GM23338 (cell line): ENCODE measurements at regions not wholly inside any gene's neighbourhood (a gene's known extent, or its start where the extent isn't known, plus 50 kb on each side); places are given as distances from the start of the nearest gene placed in this dataset.
A peak's percentile ranks its signal among the peaks of the same experiment; 100 is the strongest.

Experiments
- ATAC-seq: fragments of 200-7000 bp; cut with Tn5 transposase; 3 replicates; pipeline ENCODE4 v1.9.1; 2020
- DNase-seq: peaks from one replicate; pipeline ENCODE4 v3.0.0-alpha.2; 2015; ENCODE audit warnings: low spot score
- H2AFZ ChIP-seq: fragments of 200-600 bp; sonication (generic); 2 replicates; pipeline ENCODE4 v1.8.0; 2016; ENCODE audit warnings: antibody characterized with exemption, mild to moderate bottlenecking, moderate library complexity
- H3F3A ChIP-seq: fragments of 200-600 bp; sonication (generic); replicated peaks from 2 replicates; pipeline ENCODE4 v1.8.0; 2017; ENCODE audit warnings: antibody characterized with exemption, mixed run types, low read depth
- H3K27ac ChIP-seq: fragments of 200-600 bp; sonication (generic); 2 replicates; pipeline ENCODE4 v1.6.1; 2016; ENCODE audit warnings: low read depth
- H3K27me3 ChIP-seq: fragments of 200-600 bp; sonication (generic); 2 replicates; pipeline ENCODE4 v1.8.0; 2016; ENCODE audit warnings: mild to moderate bottlenecking, mixed run types, moderate library complexity; ENCODE audit not compliant: insufficient read depth
- H3K36me3 ChIP-seq: fragments of 200-600 bp; sonication (generic); 2 replicates; pipeline ENCODE4 v1.8.0; 2016; ENCODE audit warnings: mild to moderate bottlenecking; ENCODE audit not compliant: insufficient read depth
- H3K4me1 ChIP-seq: fragments of 200-600 bp; sonication (generic); 2 replicates; pipeline ENCODE4 v1.8.0; 2016; ENCODE audit warnings: mild to moderate bottlenecking, moderate library complexity; ENCODE audit not compliant: insufficient read depth
- H3K4me2 ChIP-seq: fragments of 200-600 bp; sonication (generic); 2 replicates; pipeline ENCODE4 v1.7.1; 2017; ENCODE audit warnings: mixed run types
- H3K4me3 ChIP-seq: fragments of 200-600 bp; sonication (generic); 2 replicates; pipeline ENCODE4 v1.6.1; 2016; ENCODE audit warnings: mixed run types
- H3K79me2 ChIP-seq: fragments of 200-600 bp; sonication (generic); replicated peaks from 2 replicates; pipeline ENCODE4 v1.8.0; 2017; ENCODE audit warnings: mild to moderate bottlenecking; ENCODE audit not compliant: insufficient read depth
- H3K9me2 ChIP-seq: fragments of 200-600 bp; sonication (generic); 2 replicates; pipeline ENCODE4 v1.8.0; 2017; ENCODE audit not compliant: insufficient read depth
- H4K20me1 ChIP-seq: fragments of 200-600 bp; sonication (generic); replicated peaks from 2 replicates; pipeline ENCODE4 v1.8.0; 2017; ENCODE audit warnings: mild to moderate bottlenecking; ENCODE audit not compliant: insufficient read depth
- H3K27ac Mint-ChIP-seq: 2 replicates; pipeline ENCODE4 v1.8.0; 2020; ENCODE audit warnings: inconsistent platforms, mild to moderate bottlenecking, moderate library complexity, mixed read lengths
- H3K27me3 Mint-ChIP-seq: 3 replicates; pipeline ENCODE4 v1.8.0; 2022; ENCODE audit warnings: low read depth, mild to moderate bottlenecking, moderate library complexity, mixed read lengths, inconsistent platforms; ENCODE audit not compliant: insufficient read depth, poor library complexity
- H3K36me3 Mint-ChIP-seq: 3 replicates; pipeline ENCODE4 v1.8.0; 2021; ENCODE audit warnings: low read depth, mild to moderate bottlenecking, inconsistent platforms, moderate library complexity, mixed read lengths
- H3K4me1 Mint-ChIP-seq: 3 replicates; pipeline ENCODE4 v1.8.0; 2020; ENCODE audit warnings: mild to moderate bottlenecking, inconsistent platforms, mixed read lengths
- H3K4me3 Mint-ChIP-seq: 3 replicates; pipeline ENCODE4 v1.8.0; 2021; ENCODE audit warnings: moderate library complexity, mild to moderate bottlenecking, inconsistent platforms, mixed read lengths
- H3K9me3 Mint-ChIP-seq: 3 replicates; pipeline ENCODE4 v1.8.0; 2020; ENCODE audit warnings: moderate library complexity, mild to moderate bottlenecking, inconsistent platforms, mixed read lengths
- CREB1 ChIP-seq: fragments of 250-450 bp; sonication (Bioruptor Pico); IDR thresholded peaks from 2 replicates; pipeline ENCODE4 v1.5.0; 2020; ENCODE audit warnings: low read depth, mild to moderate bottlenecking, moderate library complexity
- EZH2 ChIP-seq: fragments of 200-600 bp; sonication (generic); IDR thresholded peaks from one replicate; pipeline ENCODE4 v1.8.0; 2017; ENCODE audit warnings: antibody characterized with exemption, mild to moderate bottlenecking, low read depth; ENCODE audit not compliant: unreplicated experiment
- EZH2phosphoT487 ChIP-seq: fragments of 200-600 bp; sonication (generic); IDR thresholded peaks from one replicate; pipeline ENCODE4 v1.8.1; 2018; ENCODE audit warnings: antibody characterized with exemption; ENCODE audit not compliant: unreplicated experiment
- JUNB ChIP-seq: IDR thresholded peaks from one replicate; pipeline ENCODE4 v1.6.1; 2016; ENCODE audit warnings: antibody characterized with exemption; ENCODE audit not compliant: unreplicated experiment
- NANOG ChIP-seq: IDR thresholded peaks from 2 replicates; pipeline ENCODE4 v1.6.1; 2016; ENCODE audit warnings: antibody characterized with exemption, borderline replicate concordance
- POLR2AphosphoS5 ChIP-seq: IDR thresholded peaks from 2 replicates; pipeline ENCODE4 v1.6.1; 2016; ENCODE audit warnings: antibody characterized with exemption, low read depth
- STAT1 ChIP-seq: IDR thresholded peaks from one replicate; pipeline ENCODE4 v1.6.1; 2016; ENCODE audit warnings: antibody characterized with exemption; ENCODE audit not compliant: unreplicated experiment
- ZNF114 ChIP-seq: fragments of 250-450 bp; sonication (Bioruptor Pico); IDR thresholded peaks from 2 replicates; pipeline ENCODE4 v1.5.0; 2020; ENCODE audit warnings: mild to moderate bottlenecking, moderate library complexity
- ZNF331 ChIP-seq: fragments of 250-450 bp; sonication (Bioruptor Pico); IDR thresholded peaks from 2 replicates; pipeline ENCODE4 v1.5.0; 2020; ENCODE audit warnings: low read depth, mild to moderate bottlenecking, moderate library complexity
- TF ChIP-seq, protein P1 (sequence below), 2 experiments: fragments of 200-600 bp in 1 of 2; sonication (generic) in 1 of 2; conservative IDR thresholded peaks; 2 replicates each; pipeline versions ENCODE4 v1.5.1 to v1.6.1; 2016 to 2017; ENCODE audit warnings: antibody characterized with exemption in 2 of 2, low read depth in 2 of 2, mild to moderate bottlenecking in 2 of 2, moderate library complexity in 1 of 2
- TF ChIP-seq, protein P2 (sequence below): IDR thresholded peaks from one replicate; pipeline ENCODE4 v1.6.1; 2018; ENCODE audit warnings: antibody characterized with exemption; ENCODE audit not compliant: unreplicated experiment
- TF ChIP-seq, protein P3 (sequence below): IDR thresholded peaks from 2 replicates; pipeline ENCODE4 v1.6.1; 2016; ENCODE audit warnings: antibody characterized with exemption
- TF ChIP-seq, protein P4 (sequence below): fragments of 250-450 bp; sonication (Bioruptor Pico); IDR thresholded peaks from 2 replicates; pipeline ENCODE4 v1.5.0; 2020; ENCODE audit warnings: mild to moderate bottlenecking, moderate library complexity

DNA sequence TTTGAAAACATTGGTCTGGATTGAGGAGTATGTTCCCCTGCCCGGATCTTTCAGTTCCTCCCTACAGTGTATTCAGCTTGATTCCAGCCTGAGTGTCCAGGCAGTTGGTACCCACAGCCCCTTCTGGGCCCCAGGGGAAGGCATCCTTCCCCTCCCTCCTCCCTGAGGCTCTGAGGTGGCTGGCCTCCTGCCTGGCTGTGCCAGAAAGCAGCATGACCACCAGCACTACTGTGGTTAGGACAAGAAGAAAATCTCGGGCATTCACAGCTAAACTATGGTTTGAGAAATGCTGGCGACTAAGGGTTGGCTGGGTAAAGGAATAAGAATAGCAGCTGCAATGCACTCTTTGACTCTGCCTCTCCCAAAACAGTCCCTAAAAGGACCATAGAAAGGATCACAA lies 84.6 kb upstream of the LIFR start:
- no peaks in the 10 kb centered on the region for H3K27me3 Mint-ChIP-seq
- H3K79me2 ChIP-seq: no peaks in the 10 kb centered on the region
- no peak overlapping the region for H3K4me3 ChIP-seq
- no peak overlapping the region for H3K4me2 ChIP-seq
- no peaks in the 10 kb centered on the region for H3F3A ChIP-seq
- H3K27ac Mint-ChIP-seq: no peak overlapping the region
- ATAC-seq (no peak), DNase-seq (no peak)
- H3K27ac ChIP-seq: no peak overlapping the region
- H3K4me1 Mint-ChIP-seq: no peaks in the 10 kb centered on the region
- no peak overlapping the region for H3K4me3 Mint-ChIP-seq
- peak overlapping the region; percentile 32; the same call in 1 of the 2 replicates for H2AFZ ChIP-seq
- no peaks in the 10 kb centered on the region for H3K9me3 Mint-ChIP-seq
- H4K20me1 ChIP-seq: no peaks in the 10 kb centered on the region
- TF ChIP-seq, protein P1, sequence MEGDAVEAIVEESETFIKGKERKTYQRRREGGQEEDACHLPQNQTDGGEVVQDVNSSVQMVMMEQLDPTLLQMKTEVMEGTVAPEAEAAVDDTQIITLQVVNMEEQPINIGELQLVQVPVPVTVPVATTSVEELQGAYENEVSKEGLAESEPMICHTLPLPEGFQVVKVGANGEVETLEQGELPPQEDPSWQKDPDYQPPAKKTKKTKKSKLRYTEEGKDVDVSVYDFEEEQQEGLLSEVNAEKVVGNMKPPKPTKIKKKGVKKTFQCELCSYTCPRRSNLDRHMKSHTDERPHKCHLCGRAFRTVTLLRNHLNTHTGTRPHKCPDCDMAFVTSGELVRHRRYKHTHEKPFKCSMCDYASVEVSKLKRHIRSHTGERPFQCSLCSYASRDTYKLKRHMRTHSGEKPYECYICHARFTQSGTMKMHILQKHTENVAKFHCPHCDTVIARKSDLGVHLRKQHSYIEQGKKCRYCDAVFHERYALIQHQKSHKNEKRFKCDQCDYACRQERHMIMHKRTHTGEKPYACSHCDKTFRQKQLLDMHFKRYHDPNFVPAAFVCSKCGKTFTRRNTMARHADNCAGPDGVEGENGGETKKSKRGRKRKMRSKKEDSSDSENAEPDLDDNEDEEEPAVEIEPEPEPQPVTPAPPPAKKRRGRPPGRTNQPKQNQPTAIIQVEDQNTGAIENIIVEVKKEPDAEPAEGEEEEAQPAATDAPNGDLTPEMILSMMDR (conservative IDR thresholded peaks at IDR 0.05; ENCODE audit: low read depth in 2 of 2): no peak
- TF ChIP-seq STAT1: no peak
- TF ChIP-seq, protein P2, sequence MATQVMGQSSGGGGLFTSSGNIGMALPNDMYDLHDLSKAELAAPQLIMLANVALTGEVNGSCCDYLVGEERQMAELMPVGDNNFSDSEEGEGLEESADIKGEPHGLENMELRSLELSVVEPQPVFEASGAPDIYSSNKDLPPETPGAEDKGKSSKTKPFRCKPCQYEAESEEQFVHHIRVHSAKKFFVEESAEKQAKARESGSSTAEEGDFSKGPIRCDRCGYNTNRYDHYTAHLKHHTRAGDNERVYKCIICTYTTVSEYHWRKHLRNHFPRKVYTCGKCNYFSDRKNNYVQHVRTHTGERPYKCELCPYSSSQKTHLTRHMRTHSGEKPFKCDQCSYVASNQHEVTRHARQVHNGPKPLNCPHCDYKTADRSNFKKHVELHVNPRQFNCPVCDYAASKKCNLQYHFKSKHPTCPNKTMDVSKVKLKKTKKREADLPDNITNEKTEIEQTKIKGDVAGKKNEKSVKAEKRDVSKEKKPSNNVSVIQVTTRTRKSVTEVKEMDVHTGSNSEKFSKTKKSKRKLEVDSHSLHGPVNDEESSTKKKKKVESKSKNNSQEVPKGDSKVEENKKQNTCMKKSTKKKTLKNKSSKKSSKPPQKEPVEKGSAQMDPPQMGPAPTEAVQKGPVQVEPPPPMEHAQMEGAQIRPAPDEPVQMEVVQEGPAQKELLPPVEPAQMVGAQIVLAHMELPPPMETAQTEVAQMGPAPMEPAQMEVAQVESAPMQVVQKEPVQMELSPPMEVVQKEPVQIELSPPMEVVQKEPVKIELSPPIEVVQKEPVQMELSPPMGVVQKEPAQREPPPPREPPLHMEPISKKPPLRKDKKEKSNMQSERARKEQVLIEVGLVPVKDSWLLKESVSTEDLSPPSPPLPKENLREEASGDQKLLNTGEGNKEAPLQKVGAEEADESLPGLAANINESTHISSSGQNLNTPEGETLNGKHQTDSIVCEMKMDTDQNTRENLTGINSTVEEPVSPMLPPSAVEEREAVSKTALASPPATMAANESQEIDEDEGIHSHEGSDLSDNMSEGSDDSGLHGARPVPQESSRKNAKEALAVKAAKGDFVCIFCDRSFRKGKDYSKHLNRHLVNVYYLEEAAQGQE: no peak
- no peak for TF ChIP-seq EZH2phosphoT487
- TF ChIP-seq, protein P3, sequence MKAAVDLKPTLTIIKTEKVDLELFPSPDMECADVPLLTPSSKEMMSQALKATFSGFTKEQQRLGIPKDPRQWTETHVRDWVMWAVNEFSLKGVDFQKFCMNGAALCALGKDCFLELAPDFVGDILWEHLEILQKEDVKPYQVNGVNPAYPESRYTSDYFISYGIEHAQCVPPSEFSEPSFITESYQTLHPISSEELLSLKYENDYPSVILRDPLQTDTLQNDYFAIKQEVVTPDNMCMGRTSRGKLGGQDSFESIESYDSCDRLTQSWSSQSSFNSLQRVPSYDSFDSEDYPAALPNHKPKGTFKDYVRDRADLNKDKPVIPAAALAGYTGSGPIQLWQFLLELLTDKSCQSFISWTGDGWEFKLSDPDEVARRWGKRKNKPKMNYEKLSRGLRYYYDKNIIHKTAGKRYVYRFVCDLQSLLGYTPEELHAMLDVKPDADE: no peak
- no peak for TF ChIP-seq NANOG
- TF ChIP-seq ZNF114 (CRISPR knock-in tag): no peak
- TF ChIP-seq, protein P4, sequence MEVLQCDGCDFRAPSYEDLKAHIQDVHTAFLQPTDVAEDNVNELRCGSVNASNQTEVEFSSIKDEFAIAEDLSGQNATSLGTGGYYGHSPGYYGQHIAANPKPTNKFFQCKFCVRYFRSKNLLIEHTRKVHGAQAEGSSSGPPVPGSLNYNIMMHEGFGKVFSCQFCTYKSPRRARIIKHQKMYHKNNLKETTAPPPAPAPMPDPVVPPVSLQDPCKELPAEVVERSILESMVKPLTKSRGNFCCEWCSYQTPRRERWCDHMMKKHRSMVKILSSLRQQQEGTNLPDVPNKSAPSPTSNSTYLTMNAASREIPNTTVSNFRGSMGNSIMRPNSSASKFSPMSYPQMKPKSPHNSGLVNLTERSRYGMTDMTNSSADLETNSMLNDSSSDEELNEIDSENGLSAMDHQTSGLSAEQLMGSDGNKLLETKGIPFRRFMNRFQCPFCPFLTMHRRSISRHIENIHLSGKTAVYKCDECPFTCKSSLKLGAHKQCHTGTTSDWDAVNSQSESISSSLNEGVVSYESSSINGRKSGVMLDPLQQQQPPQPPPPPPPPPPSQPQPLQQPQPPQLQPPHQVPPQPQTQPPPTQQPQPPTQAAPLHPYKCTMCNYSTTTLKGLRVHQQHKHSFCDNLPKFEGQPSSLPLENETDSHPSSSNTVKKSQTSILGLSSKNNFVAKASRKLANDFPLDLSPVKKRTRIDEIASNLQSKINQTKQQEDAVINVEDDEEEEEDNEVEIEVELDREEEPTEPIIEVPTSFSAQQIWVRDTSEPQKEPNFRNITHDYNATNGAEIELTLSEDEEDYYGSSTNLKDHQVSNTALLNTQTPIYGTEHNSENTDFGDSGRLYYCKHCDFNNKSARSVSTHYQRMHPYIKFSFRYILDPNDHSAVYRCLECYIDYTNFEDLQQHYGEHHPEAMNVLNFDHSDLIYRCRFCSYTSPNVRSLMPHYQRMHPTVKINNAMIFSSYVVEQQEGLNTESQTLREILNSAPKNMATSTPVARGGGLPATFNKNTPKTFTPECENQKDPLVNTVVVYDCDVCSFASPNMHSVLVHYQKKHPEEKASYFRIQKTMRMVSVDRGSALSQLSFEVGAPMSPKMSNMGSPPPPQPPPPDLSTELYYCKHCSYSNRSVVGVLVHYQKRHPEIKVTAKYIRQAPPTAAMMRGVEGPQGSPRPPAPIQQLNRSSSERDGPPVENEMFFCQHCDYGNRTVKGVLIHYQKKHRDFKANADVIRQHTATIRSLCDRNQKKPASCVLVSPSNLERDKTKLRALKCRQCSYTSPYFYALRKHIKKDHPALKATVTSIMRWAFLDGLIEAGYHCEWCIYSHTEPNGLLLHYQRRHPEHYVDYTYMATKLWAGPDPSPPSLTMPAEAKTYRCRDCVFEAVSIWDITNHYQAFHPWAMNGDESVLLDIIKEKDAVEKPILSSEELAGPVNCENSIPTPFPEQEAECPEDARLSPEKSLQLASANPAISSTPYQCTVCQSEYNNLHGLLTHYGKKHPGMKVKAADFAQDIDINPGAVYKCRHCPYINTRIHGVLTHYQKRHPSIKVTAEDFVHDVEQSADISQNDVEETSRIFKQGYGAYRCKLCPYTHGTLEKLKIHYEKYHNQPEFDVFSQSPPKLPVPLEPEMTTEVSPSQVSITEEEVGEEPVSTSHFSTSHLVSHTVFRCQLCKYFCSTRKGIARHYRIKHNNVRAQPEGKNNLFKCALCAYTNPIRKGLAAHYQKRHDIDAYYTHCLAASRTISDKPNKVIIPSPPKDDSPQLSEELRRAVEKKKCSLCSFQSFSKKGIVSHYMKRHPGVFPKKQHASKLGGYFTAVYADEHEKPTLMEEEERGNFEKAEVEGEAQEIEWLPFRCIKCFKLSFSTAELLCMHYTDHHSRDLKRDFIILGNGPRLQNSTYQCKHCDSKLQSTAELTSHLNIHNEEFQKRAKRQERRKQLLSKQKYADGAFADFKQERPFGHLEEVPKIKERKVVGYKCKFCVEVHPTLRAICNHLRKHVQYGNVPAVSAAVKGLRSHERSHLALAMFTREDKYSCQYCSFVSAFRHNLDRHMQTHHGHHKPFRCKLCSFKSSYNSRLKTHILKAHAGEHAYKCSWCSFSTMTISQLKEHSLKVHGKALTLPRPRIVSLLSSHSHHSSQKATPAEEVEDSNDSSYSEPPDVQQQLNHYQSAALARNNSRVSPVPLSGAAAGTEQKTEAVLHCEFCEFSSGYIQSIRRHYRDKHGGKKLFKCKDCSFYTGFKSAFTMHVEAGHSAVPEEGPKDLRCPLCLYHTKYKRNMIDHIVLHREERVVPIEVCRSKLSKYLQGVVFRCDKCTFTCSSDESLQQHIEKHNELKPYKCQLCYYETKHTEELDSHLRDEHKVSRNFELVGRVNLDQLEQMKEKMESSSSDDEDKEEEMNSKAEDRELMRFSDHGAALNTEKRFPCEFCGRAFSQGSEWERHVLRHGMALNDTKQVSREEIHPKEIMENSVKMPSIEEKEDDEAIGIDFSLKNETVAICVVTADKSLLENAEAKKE: no peak
- TF ChIP-seq JUNB: no peak
- no peak for TF ChIP-seq ZNF331 (CRISPR knock-in tag)
- no peak for TF ChIP-seq CREB1 (CRISPR knock-in tag)
- TF ChIP-seq POLR2AphosphoS5: no peak
- no peak for TF ChIP-seq EZH2
- H3K9me2 ChIP-seq: peaks cover 18% of the 10 kb centered on the region; the same call in 1 of the 2 replicates
- no peaks in the 10 kb centered on the region for H3K27me3 ChIP-seq
- no peaks in the 10 kb centered on the region for H3K36me3 Mint-ChIP-seq
- no peaks in the 10 kb centered on the region for H3K36me3 ChIP-seq
- no peaks in the 10 kb centered on the region for H3K4me1 ChIP-seq
